Muscle layer of duodenum (tissue), 2 donors: ENCODE measurements at regions not wholly inside any gene's neighbourhood (a gene's known extent, or its start where the extent isn't known, plus 50 kb on each side); places are given as distances from the start of the nearest gene placed in this dataset.
"Not testable (repeated sequence)": the region's sequence is repeated elsewhere in the genome, so short reads cannot be mapped to it uniquely, and the experiment has no call there.

Experiments
- H3K27ac ChIP-seq: one replicate; pipeline ENCODE4 v1.7.0; 2013; ENCODE audit warnings: mild to moderate bottlenecking, low read length
- H3K27me3 ChIP-seq: one replicate; pipeline ENCODE4 v1.7.0; 2013; ENCODE audit warnings: low read depth, mild to moderate bottlenecking, control low read depth, low read length
- H3K36me3 ChIP-seq, 2 donors: one replicate each; pipeline ENCODE4 v1.7.0; 2013; ENCODE audit warnings: low read length in 2 of 2, control low read depth in 1 of 2, mild to moderate bottlenecking in 1 of 2; ENCODE audit not compliant: insufficient read depth in 2 of 2, control insufficient read depth in 1 of 2
- H3K4me1 ChIP-seq, 2 donors: one replicate each; pipeline ENCODE4 v1.7.0; 2013; ENCODE audit warnings: low read length in 2 of 2, mild to moderate bottlenecking in 2 of 2, control low read depth in 1 of 2, moderate library complexity in 1 of 2; ENCODE audit not compliant: insufficient read depth in 2 of 2, control insufficient read depth in 1 of 2
- H3K4me3 ChIP-seq, 2 donors: one replicate each; pipeline ENCODE4 v1.7.0; 2013; ENCODE audit warnings: low read length in 2 of 2, low read depth in 1 of 2, mild to moderate bottlenecking in 1 of 2
- H3K9me3 ChIP-seq, 2 donors: one replicate each; pipeline ENCODE4 v1.7.0; 2013; ENCODE audit warnings: low read length in 2 of 2, control low read depth in 1 of 2, mild to moderate bottlenecking in 1 of 2; ENCODE audit not compliant: control insufficient read depth in 1 of 2
- donor health status: healthy.

DNA sequence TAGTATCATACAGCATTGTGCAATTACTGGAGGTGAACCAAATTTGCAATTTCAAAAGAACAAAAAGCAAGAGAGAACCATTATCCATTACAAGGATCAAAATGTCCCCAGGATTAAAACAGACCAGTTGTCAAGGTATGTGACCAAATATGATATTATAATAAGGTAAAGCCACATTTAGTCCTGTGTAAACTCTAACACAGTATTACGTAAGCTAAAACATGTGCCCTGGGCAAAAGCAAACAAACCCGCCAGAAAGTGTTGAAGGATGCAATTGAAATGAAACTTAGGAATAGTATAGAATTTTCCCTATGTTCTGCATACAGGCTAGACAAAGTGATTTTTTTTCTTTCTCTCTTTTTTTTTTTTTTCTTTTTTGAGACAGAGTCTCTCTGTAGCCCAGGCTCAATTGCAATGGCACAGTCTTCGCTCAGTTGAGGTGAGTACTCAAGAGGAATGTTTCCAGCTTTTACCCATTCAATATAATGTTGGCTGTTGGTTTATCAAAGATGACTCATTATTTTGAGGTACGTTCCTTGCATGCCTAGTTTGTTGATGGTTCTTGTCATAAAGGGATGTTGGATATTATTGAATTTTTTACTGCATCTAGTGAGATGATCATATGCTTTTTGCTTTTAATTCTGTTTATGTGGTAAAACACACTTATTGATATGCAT, 137.1 kb upstream of the FOXG1 start:
- no peak overlapping the region for H3K4me3 ChIP-seq
- H3K27me3 ChIP-seq = no peaks in the 10 kb centered on the region
- peaks cover 0 to 4% of the 10 kb centered on the region in 2 donors for H3K9me3 ChIP-seq
- H3K36me3 ChIP-seq = no peaks in the 10 kb centered on the region
- no peaks in the 10 kb centered on the region for H3K4me1 ChIP-seq
- no peak overlapping the region for H3K27ac ChIP-seq

DNA sequence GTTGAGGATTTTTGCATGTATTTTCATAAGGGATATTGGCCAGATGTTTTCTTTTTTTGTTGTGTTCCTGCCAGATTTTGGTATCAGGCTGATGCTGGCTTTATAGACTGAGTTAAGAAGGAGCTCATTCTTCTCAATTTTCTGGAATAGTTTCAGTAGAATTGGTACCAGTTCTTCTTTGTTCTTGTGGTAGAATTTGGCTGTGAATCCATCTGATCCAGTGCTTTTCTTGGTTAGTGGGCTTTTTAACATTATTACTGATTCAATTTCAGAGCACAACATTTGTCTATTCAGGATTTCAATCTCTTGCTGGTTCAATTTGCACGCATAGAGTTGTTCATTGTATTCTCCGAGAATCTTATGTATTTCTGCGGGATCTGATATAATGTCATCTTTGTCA, 136.5 kb upstream of the FOXG1 start:
- Histone ChIP-seq H3K4me1 (no peaks in the 10 kb centered on the region), H3K27ac (no peak overlapping the region), H3K9me3 (peaks cover 0 to 4% of the 10 kb centered on the region in 2 donors), H3K4me3 (no peak overlapping the region), H3K36me3 (no peaks in the 10 kb centered on the region), H3K27me3 (no peaks in the 10 kb centered on the region)

DNA sequence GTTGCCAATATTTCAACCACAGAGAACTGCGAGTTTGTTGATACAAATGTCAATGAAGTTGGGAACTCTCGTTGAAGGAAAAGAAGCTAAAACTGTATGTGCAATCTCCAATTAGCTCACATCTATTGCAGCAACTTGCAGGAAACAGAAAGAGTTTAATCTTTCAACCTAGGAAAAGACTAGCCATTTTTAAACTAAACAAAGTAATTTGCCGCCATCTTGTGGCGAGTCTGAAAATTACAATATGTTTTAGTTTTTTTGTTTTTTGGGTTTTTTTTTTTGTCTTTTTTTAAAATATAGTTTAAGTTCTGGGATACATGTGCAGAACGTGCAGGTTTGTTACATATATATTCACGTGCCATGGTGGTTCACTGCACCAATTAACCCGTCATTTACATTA, 131.2 kb upstream of the FOXG1 start:
- no peaks in the 10 kb centered on the region for H3K4me1 ChIP-seq
- no peaks in the 10 kb centered on the region for H3K27me3 ChIP-seq
- H3K36me3 ChIP-seq = no peaks in the 10 kb centered on the region
- no peak overlapping the region for H3K4me3 ChIP-seq
- H3K27ac ChIP-seq = no peak overlapping the region
- peaks cover 0 to 4% of the 10 kb centered on the region in 2 donors for H3K9me3 ChIP-seq

DNA sequence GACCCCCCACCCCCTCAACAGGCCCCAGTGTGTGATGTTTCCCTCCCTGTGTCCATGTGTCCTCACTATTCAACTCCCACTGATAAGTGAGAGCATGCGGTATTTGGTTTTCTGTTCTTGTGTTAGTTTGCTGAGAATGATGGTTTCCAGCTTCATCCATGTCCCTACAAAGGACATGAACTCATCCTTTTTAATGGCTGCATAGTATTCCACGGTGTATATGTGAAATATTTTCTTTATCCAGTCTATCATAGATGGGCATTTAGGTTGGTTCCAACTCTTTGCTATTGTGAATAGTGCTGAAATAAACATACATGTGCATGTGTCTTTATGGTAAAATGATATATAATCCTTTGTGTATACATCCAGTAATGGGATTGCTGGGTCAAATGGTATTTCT, 130.8 kb upstream of the FOXG1 start:
- not testable (repeated sequence) for H3K4me1 ChIP-seq, H3K27ac ChIP-seq, H3K4me3 ChIP-seq, H3K9me3 ChIP-seq, H3K27me3 ChIP-seq, H3K36me3 ChIP-seq

DNA sequence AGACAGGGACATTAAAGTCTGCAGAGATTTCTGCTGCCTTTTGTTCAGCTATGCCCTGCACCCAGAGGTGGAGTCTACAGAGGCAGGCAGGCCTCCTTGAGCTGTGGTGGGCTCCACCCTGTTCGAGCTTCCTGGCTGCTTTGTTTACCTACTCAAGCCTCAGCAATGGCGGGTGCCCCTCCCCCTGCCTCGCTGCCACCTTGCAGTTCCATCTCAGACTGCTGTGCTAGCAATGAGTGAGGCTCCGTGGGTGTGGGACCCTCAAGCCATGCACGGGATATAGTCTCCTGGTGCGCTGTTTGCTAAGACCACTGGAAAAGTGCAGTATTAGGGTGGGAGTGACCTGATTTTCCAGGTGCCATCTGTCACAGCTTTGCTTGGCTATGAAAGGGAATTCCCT, 125.4 kb upstream of the FOXG1 start:
- not testable (repeated sequence) for H3K27ac ChIP-seq, H3K4me3 ChIP-seq

DNA sequence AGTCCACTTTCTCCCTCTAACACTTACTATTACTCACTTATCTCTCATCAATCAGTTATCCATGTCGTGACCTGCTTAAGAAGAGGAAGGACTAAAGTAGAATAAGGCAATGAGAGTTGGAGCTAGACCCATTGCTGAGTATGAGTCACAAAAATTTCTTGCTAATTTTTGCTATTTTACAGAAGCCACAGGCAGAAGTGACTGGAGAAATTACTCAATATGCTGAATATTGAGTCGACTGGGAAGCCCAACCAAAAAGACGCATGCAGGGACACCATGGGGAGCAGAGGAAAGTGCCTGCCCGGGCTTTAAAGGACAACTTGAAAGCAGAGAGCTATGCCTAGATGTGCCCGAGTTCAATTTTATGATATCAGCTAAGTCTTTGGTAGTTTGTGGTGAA, 115.4 kb upstream of the FOXG1 start:
- no peak overlapping the region for H3K27ac ChIP-seq
- no peaks in the 10 kb centered on the region for H3K36me3 ChIP-seq
- no peaks in the 10 kb centered on the region for H3K27me3 ChIP-seq
- H3K9me3 ChIP-seq = no peaks in the 10 kb centered on the region
- H3K4me1 ChIP-seq = no peaks in the 10 kb centered on the region
- H3K4me3 ChIP-seq = no peak overlapping the region

More for the DNA sequence above, 125.4 kb upstream of the FOXG1 start:
- H3K36me3 ChIP-seq, H3K9me3 ChIP-seq, H3K4me1 ChIP-seq, H3K27me3 ChIP-seq: not testable (repeated sequence)

DNA sequence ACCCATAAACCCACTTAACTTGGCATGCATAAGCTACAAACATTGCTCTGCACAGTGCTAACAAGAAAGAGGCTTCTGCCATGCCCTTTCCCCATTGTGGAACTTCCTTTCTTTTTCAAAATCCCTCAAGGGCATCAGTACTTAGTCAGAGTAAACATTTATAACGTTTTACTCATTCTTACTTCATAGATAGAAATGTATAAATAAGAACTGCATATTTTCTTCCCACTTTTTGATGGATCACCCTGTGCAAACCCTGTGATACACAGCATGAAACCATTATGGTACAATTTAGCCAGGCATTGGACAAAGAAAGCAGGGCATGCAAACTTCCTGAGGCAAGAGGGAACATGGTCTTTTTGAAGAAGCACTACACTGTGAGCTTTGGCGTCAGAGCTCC, 113.8 kb upstream of the FOXG1 start:
- H3K4me3 ChIP-seq = no peak overlapping the region
- no peaks in the 10 kb centered on the region for H3K27me3 ChIP-seq
- H3K9me3 ChIP-seq = no peaks in the 10 kb centered on the region
- H3K36me3 ChIP-seq = no peaks in the 10 kb centered on the region
- H3K27ac ChIP-seq = no peak overlapping the region
- no peaks in the 10 kb centered on the region for H3K4me1 ChIP-seq

DNA sequence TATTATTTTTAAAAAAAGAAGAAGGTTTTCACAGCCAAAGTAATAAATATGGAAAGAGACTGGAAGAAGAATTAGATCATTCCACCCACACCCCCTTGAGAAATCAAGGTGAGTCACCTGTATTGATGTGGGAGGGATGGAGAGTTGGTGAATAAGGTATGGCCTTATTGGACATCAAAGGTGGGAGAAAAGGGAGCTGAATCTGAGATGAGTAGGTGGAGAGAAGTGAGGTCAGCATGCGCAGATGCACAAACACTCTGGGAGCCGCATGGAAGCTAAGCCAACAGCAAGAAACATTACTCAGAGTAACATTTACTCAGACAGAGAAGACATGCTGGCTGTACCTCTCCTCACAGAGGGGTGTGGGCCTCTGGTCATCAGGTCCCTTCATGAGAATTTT, 113.1 kb upstream of the FOXG1 start:
- Histone ChIP-seq H3K27ac (no peak overlapping the region), H3K4me1 (no peaks in the 10 kb centered on the region), H3K27me3 (no peaks in the 10 kb centered on the region), H3K36me3 (no peaks in the 10 kb centered on the region), H3K9me3 (no peaks in the 10 kb centered on the region), H3K4me3 (no peak overlapping the region)

DNA sequence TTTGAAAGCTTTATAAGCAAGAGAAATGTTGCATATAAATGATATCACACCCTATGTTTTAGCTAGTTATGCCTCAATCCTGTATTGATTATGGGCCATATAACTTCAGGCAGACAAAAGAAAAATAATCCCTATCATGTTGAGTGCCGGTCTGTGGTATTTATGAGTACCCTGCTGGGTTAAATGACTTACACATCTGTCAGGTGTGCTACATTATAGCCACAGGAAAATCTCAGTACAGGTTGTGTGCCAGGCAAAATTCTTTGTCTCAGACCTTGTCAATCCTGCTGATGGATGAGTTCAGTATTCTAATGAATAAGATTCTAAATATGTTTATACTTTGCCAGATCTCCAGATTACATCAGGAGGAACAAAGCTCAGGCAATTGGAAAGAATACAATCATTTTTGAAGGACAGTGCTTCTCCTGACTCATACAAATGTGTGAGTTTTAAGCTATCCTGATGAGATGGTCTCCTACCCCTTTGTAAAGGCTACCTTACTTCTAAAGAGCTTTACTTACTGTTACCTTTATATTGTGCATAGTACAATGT, 109.8 kb upstream of the FOXG1 start:
- H3K4me3 ChIP-seq = no peak overlapping the region
- H3K27ac ChIP-seq = no peak overlapping the region
- no peaks in the 10 kb centered on the region for H3K27me3 ChIP-seq
- no peaks in the 10 kb centered on the region for H3K9me3 ChIP-seq
- no peaks in the 10 kb centered on the region for H3K36me3 ChIP-seq
- no peaks in the 10 kb centered on the region for H3K4me1 ChIP-seq

DNA sequence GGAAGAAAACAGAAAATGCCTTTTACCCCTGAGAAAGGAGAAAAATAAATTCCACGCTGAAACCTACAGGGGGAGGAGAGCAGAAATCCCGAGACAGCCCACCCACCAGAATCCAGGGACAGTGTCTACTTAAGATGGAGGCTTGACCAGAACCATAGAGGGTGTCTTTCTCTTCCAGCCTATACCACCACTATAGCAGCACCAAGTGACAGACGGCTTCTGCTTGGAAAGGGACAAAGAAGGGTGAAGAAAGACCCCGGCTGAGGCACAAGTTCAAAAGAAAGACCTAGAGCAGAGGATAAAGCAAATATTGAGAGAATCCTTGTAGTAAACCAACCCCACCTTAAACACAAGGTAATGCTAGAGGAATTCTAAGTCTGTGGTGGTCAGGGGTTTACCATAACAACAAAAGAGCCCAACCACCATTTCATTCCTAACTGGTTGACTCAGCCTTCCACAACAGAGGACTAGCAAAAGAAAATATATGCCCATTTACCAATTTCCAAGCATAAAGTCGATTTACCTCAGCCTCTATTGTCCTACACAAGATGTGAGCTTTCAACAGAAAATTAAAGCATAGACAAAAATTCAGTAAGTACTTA, 105.3 kb upstream of the FOXG1 start:
- H3K9me3 ChIP-seq = no peaks in the 10 kb centered on the region
- no peaks in the 10 kb centered on the region for H3K4me1 ChIP-seq
- no peaks in the 10 kb centered on the region for H3K27me3 ChIP-seq
- H3K4me3 ChIP-seq = no peak overlapping the region
- H3K36me3 ChIP-seq = no peaks in the 10 kb centered on the region
- H3K27ac ChIP-seq = no peak overlapping the region

DNA sequence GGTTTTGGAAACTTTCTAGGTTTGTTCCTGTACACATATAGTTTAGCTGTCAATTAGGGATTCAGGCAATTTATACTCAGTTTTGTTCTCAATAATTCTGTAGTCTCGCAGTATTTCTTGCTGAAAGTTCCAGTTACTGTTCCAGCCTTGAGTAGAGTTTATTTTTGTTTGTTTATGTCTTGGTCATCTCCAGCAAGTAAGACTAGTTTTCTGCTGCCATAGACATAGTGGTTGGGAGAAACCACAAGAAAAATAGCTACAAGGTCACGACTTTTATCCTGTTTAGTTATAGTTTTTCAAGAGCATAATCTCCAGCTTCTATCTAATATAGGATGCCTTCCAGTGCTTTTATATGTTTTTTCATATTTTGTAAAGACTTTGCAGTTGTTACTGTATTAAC, 99.6 kb upstream of the FOXG1 start:
- H3K27me3 ChIP-seq = no peaks in the 10 kb centered on the region

DNA sequence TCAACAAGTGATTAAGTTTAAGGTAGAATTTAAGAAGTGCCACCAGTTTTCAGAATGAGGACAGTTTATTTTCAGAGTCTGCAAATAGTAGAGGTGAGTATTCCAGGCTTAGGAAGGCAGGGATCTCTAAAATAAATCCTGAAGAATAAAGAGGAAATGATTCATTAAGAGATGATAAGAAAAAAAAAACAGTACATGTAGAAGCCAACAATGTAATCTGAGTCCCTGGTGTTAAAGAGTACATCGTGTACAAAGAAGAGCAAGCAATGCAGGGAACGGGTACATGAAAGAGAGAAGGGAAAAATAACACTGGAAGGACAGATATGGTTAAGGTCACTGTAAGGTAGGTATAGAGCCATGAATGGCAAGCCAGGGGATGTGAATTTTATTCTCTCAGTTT, 95.2 kb upstream of the FOXG1 start:
- Histone ChIP-seq H3K36me3 (no peaks in the 10 kb centered on the region), H3K4me3 (no peak overlapping the region)

More for the DNA sequence above, 99.6 kb upstream of the FOXG1 start:
- H3K9me3 ChIP-seq = no peaks in the 10 kb centered on the region
- no peaks in the 10 kb centered on the region for H3K4me1 ChIP-seq
- H3K4me3 ChIP-seq = no peak overlapping the region
- H3K27ac ChIP-seq = no peak overlapping the region
- H3K36me3 ChIP-seq = no peaks in the 10 kb centered on the region

More for the DNA sequence above, 95.2 kb upstream of the FOXG1 start:
- Histone ChIP-seq H3K4me1 (no peaks in the 10 kb centered on the region), H3K9me3 (no peaks in the 10 kb centered on the region), H3K27ac (no peak overlapping the region), H3K27me3 (no peaks in the 10 kb centered on the region)
